Astrocyte of the cerebellum (primary cell): ENCODE measurements at regions not wholly inside any gene's neighbourhood (a gene's known extent, or its start where the extent isn't known, plus 50 kb on each side); places are given as distances from the start of the nearest gene placed in this dataset.

ENCODE experiments used
- DNase-seq: peaks from one replicate; pipeline ENCODE4 v3.0.0-alpha.2; 2011; ENCODE audit warnings: low read depth
- H3K4me3 ChIP-seq: 2 replicates; pipeline ENCODE4 v1.5.1; 2011; ENCODE audit warnings: mild to moderate bottlenecking, low read depth, low read length, moderate library complexity
- CTCF ChIP-seq: IDR thresholded peaks from 2 replicates; pipeline ENCODE4 v1.5.1; 2012; ENCODE audit warnings: low read length, low read depth, moderate library complexity, mild to moderate bottlenecking; ENCODE audit errors: missing control alignments
- in situ Hi-C: cut with HindIII; loops from 2 replicates; pipeline ENCODE4 v1.10.0; 2017; ENCODE audit warnings: low sequenced_read_pairs

DNA sequence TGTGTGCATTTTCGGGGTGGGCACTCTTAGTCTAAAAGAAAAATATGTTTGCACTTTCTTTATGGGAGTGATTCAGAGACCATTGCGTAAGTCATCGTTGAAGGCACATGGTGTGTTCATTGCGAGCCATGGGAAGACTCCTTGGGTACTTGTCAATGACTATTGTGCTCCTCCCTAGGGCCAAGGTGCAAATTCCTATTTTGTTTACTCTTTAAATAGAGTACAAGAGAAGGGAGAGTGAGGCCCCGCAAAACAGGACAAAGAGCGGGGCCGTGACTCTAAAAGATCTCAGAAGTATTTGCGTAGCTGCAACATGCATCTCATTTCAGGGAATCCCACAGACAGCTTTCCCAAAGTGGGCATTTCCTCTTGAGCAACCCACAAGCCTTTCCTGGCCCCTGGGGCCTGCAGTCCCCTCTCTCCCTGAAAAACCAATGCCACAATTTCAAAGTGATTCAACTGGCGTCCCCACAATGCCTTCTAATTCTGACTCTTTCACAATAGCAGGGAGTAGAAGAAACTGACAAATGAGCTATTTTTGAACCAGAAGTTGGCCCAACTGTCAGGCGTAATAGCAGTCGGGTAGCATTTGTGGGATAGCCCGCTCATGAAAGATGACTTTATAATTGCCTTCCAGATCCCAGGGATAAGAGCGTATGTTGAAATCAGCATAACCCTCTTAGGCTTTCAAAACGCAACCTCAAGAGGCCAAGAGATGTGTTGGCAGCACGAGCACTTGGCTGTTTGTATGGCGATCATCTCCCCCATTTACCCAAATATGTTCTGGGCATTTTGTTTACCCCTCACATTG, 277.9 kb upstream of the BMP2 start:
- no peak for TF ChIP-seq CTCF
- in situ Hi-C loops: no loop called here
- no peak for DNase-seq
- H3K4me3 ChIP-seq: no peak overlapping the region

DNA sequence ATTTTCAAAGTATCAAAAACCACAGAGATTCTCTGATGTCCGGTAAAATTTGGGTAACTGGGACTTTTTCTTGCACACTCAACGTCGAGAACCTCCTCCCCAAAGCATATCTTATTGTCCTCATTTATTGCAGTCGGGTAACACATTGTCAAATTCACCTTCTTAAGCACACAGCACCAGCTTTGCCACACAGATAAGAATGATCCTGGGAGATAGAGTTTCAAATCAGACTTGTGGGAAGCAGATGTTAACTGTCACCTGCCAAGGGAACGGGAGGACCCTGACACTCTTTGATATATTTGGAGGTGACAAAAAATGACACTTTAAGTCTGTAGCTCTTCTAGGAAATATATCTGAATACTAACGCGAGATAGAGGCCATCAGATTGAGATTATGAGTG, 282.1 kb upstream of the BMP2 start:
- no peak overlapping the region for H3K4me3 ChIP-seq
- no peak for DNase-seq
- in situ Hi-C loops: no loop called here
- no peak for TF ChIP-seq CTCF

GRCh38 chr20:6483727-6484126, 283.8 kb upstream of the BMP2 start:
- TF ChIP-seq CTCF: no peak
- in situ Hi-C loops: no loop called here
- no peak overlapping the region for H3K4me3 ChIP-seq
- no peak for DNase-seq

DNA sequence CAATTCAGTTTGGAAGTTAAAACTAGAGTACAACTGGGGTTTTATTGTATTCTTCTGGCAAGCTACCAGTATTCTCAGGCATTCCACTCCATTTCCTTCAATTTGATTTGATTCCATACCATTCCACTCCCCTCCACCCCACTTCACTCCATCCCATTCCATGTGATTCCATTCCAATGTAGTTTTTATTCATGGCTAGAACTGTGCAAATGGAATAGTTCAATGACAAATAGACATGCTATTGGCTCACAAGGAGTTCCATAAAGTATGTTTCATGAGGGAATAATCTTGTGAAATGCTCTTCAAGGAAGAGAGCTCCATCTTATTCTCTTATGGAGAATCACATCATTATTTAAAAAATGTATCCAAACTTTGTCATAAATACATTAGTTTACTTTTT, 285.0 kb upstream of the BMP2 start:
- in situ Hi-C loops: no loop called here

GRCh38 chr20:6480328-6481200, 286.9 kb upstream of the BMP2 start:
- no peak for DNase-seq
- no peak for TF ChIP-seq CTCF
- in situ Hi-C loops: no loop called here
- no peak overlapping the region for H3K4me3 ChIP-seq

More for the DNA sequence above, 285.0 kb upstream of the BMP2 start:
- no peak for TF ChIP-seq CTCF
- H3K4me3 ChIP-seq: no peak overlapping the region
- no peak for DNase-seq

GRCh38 chr20:6473197-6473596, 294.3 kb upstream of the BMP2 start:
- in situ Hi-C loops: no loop called here
- DNase-seq: no peak
- H3K4me3 ChIP-seq: no peak overlapping the region
- no peak for TF ChIP-seq CTCF
